Gastroesophageal sphincter (tissue), 4 donors: ENCODE measurements at regions not wholly inside any gene's neighbourhood (a gene's known extent, or its start where the extent isn't known, plus 50 kb on each side); places are given as distances from the start of the nearest gene placed in this dataset.

Experiments
- ATAC-seq: fragments of 150-250 bp; one replicate; pipeline ENCODE4 v1.9.1; 2016; ENCODE audit warnings: mild to moderate bottlenecking, moderate library complexity
- H3K27ac ChIP-seq, 4 donors: fragments of 200-600 bp; sonication (generic) in 3 of 4; 1 replicate in 3 of 4; 2 replicates in 1 of 4; pipeline ENCODE4 v1.5.1; 2016 to 2019
- H3K27me3 ChIP-seq: fragments of 200-600 bp; sonication (generic); one replicate; pipeline ENCODE4 v1.5.1; 2019
- H3K36me3 ChIP-seq, 2 donors: fragments of 200-600 bp; sonication (generic); one replicate each; pipeline ENCODE4 v1.5.1; 2019; ENCODE audit warnings: control low read depth in 1 of 2
- H3K4me1 ChIP-seq, 3 donors: fragments of 200-600 bp; sonication (generic); 1 replicate in 2 of 3; 2 replicates in 1 of 3; pipeline ENCODE4 v1.5.1; 2016 to 2019; ENCODE audit warnings: control low read depth in 2 of 3
- H3K4me3 ChIP-seq, 2 donors: fragments of 200-600 bp; sonication (generic); one replicate each; pipeline ENCODE4 v1.5.1; 2019; ENCODE audit warnings: mild to moderate bottlenecking in 1 of 2, moderate library complexity in 1 of 2
- H3K9me3 ChIP-seq, 3 donors: fragments of 200-600 bp; sonication (generic); one replicate each; pipeline ENCODE4 v1.5.1; 2017 to 2019; ENCODE audit warnings: control low read depth in 2 of 3
- CTCF ChIP-seq, 4 experiments: fragments of 200-600 bp in 2 of 4; fragments of 450-650 bp in 2 of 4; sonication (generic) in 1 of 4; IDR thresholded peaks; one replicate each; pipeline ENCODE4 v1.5.1; 2017 to 2019; ENCODE audit warnings: antibody characterized with exemption in 4 of 4, mild to moderate bottlenecking in 2 of 4, moderate library complexity in 2 of 4
- EP300 ChIP-seq: sonication (generic); formaldehyde crosslinking; IDR thresholded peaks from one replicate; pipeline ENCODE4 v1.6.1; 2017; ENCODE audit warnings: antibody characterized with exemption, mild to moderate bottlenecking
- POLR2A ChIP-seq, 2 donors: fragments of 450-650 bp; IDR thresholded peaks; one replicate each; pipeline ENCODE4 v1.6.1; 2017; ENCODE audit warnings: antibody characterized with exemption in 2 of 2, mild to moderate bottlenecking in 2 of 2, moderate library complexity in 1 of 2
- POLR2AphosphoS5 ChIP-seq: sonication (generic); formaldehyde crosslinking; IDR thresholded peaks from one replicate; pipeline ENCODE4 v1.6.1; 2017; ENCODE audit warnings: antibody characterized with exemption
- WGBS, 2 donors: methylation state at CpG; one replicate each; pipeline ENCODE4 v1.1.5; 2018; ENCODE audit warnings: low coverage in 1 of 2; 5-methylcytosine and 5-hydroxymethylcytosine counted together

GRCh38 chr5:130964231-130965202 lies 200.5 kb downstream of the HINT1 start:
- no peak overlapping the region for H3K27ac ChIP-seq
- ATAC-seq = no peak
- WGBS, 2 donors = 50 to 64% methylated on average over 3 of the region's 3 CpGs

GRCh38 chr5:130963798-130964197 lies 201.3 kb downstream of the HINT1 start:
- no peak overlapping the region for H3K4me3 ChIP-seq
- H3K27me3 ChIP-seq = no peaks in the 10 kb centered on the region
- TF ChIP-seq EP300 = no peak
- no peaks in the 10 kb centered on the region for H3K36me3 ChIP-seq
- 78 to 85% methylated on average over 1 of the region's 1 CpG for WGBS, 2 donors
- ATAC-seq = no peak
- H3K27ac ChIP-seq = no peak overlapping the region
- no peaks in the 10 kb centered on the region for H3K4me1 ChIP-seq
- no peaks in the 10 kb centered on the region for H3K9me3 ChIP-seq

More at GRCh38 chr5:130964231-130965202, 200.5 kb downstream of the HINT1 start:
- Histone ChIP-seq H3K27me3 (no peaks in the 10 kb centered on the region), H3K9me3 (no peaks in the 10 kb centered on the region), H3K36me3 (no peaks in the 10 kb centered on the region), H3K4me1 (no peaks in the 10 kb centered on the region), H3K4me3 (no peak overlapping the region)
- no peak for TF ChIP-seq CTCF (IDR thresholded peaks at IDR 0.05)
- no peak for TF ChIP-seq POLR2A (IDR thresholded peaks at IDR 0.05)
- no peak for TF ChIP-seq EP300
- no peak for TF ChIP-seq POLR2AphosphoS5

GRCh38 chr5:130957151-130957550 lies 207.9 kb downstream of the HINT1 start:
- Histone ChIP-seq H3K27ac (no peak overlapping the region), H3K4me3 (no peak overlapping the region), H3K27me3 (no peaks in the 10 kb centered on the region), H3K36me3 (no peaks in the 10 kb centered on the region), H3K4me1 (no peaks in the 10 kb centered on the region), H3K9me3 (no peaks in the 10 kb centered on the region)
- ATAC-seq = no peak
- 71 to 100% methylated on average over 1 of the region's 1 CpG for WGBS, 2 donors
- no peak for TF ChIP-seq EP300
- TF ChIP-seq POLR2A (IDR thresholded peaks at IDR 0.05) = no peak
- no peak for TF ChIP-seq POLR2AphosphoS5
- no peak for TF ChIP-seq CTCF (IDR thresholded peaks at IDR 0.05)

- Histone ChIP-seq H3K9me3 (no peaks in the 10 kb centered on the region), H3K36me3 (no peaks in the 10 kb centered on the region), H3K27ac (no peak overlapping the region), H3K4me3 (no peak overlapping the region), H3K27me3 (no peaks in the 10 kb centered on the region), H3K4me1 (no peaks in the 10 kb centered on the region)
- TF ChIP-seq POLR2A (IDR thresholded peaks at IDR 0.05) (no peak), POLR2AphosphoS5 (no peak), EP300 (no peak), CTCF (IDR thresholded peaks at IDR 0.05) (no peak)
- ATAC-seq = no peak
These were observed 210.0 kb downstream of the HINT1 start for GRCh38 chr5:130955041-130955440.

- WGBS, 2 donors = 80% methylated on average over 1 of the region's 1 CpG; no CpG with 5 or more reads in 1 of the 2 donors
- TF ChIP-seq EP300 = no peak
- TF ChIP-seq CTCF (IDR thresholded peaks at IDR 0.05) = no peak
- TF ChIP-seq POLR2AphosphoS5 = no peak
- no peak for TF ChIP-seq POLR2A (IDR thresholded peaks at IDR 0.05)
- no peaks in the 10 kb centered on the region for H3K9me3 ChIP-seq
These were observed 210.7 kb downstream of the HINT1 start for GRCh38 chr5:130954336-130954735.

More at GRCh38 chr5:130954336-130954735, 210.7 kb downstream of the HINT1 start:
- H3K36me3 ChIP-seq = no peaks in the 10 kb centered on the region
- no peaks in the 10 kb centered on the region for H3K4me1 ChIP-seq
- ATAC-seq = no peak
- H3K27ac ChIP-seq = no peak overlapping the region
- H3K4me3 ChIP-seq = no peak overlapping the region
- H3K27me3 ChIP-seq = no peaks in the 10 kb centered on the region
